ENCODE measurements at regions not wholly inside any gene's neighbourhood (a gene's known extent, or its start where the extent isn't known, plus 50 kb on each side); places are given as distances from the start of the nearest gene placed in this dataset.

DNA sequence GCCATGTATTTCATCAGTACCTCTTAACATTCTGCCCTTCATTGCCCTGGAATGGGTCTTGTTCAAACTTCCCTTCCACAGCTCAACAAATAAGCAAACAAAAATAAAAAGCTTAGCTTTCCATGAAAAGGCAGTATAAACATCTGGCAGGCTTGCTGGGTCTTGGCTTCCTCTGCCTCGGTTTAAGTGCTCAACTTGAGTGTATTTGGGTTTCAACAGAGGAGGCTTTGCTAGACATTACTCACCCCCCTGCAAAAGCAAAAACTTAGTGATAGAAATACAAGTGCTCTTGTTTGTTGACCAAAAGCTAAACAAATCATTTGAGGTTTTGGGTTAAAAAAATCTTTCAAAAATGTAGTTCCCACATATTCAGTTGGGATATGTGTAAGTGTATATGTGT lies 518.5 kb downstream of the PLPP3 start:
- no peak for DNase-seq

DNA sequence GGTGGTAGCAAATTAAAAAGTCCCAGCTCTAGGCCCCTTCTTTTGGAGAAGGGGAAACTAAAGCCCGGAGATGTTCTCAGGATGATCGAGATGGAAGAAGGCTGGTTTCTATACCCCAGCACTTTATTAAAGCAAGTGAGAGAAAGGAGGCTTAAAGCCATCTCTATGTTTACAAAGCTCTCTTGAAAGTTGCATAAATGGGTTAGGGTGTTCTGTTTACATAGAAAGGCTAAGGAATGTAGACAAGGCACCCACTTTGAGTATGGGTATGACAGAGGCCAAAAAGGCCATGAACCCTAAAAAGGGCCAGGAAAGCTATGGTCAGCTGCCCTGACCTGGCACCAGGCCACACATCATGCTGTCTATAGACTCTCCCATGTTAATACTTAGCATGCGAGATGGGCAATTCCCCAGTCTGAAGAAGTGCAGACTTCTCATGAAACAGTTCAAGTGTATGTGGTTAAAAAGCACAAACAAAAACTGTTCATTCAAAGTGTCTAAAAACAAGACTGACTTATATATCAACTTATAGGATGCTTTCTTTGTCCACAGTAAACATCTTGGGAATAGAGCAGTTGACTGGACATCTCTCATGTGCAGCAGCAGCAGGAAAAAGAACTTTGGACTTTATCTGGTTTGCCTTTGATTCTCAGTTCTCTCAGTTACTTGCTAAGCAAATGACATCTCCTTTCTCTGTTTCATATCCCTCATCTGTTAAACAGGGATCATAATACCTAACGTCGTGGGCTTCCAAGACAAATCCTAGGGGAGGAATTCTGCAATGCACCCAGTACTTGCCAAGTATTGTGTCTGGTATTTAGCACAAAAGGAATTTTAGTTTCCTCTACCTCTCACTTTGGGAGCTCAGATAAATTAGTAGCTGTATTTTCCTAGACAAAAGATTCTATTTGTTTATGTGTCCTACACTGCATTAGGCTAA lies 521.6 kb downstream of the PLPP3 start:
- DNase-seq, result no peak

DNA sequence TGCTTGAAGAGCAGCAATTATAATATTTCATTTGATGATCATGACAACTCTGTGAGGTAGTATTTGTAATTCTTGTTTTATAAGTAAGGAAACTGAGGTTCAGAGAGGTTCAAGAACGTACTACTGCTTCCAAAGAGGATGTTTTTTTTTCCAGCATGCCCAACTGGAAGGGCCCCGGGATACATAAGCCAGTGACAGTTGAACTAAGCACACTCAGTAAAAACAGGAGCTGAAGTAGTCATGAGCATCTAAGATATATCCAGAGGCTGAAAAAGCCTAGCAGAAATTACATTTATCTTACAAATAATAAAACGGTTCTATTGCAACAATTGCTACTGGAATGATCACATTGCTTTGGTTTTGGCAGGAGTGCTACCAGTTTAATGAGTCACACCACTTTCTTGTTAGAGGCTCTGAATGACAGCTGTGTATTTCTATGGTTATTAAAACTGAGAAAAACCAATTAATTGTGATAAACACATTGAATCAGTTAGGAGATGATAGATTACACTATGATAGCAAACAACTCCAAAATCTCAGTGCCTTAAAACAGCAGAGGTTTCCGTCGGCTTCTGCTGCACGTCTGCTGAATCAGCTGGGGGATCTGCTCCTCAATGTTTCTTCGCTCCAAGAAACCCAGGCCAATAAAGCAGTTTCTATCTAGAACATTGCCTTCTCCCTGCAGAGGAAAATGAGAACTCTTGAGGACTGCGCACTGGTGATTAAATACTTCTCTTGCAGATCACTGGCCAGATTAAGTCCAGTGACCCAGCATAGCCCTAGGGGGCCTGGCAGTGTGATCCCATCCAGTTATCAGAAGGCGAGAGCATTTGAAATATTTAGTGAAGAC lies 522.7 kb downstream of the PLPP3 start:
- DNase-seq, result no peak

DNA sequence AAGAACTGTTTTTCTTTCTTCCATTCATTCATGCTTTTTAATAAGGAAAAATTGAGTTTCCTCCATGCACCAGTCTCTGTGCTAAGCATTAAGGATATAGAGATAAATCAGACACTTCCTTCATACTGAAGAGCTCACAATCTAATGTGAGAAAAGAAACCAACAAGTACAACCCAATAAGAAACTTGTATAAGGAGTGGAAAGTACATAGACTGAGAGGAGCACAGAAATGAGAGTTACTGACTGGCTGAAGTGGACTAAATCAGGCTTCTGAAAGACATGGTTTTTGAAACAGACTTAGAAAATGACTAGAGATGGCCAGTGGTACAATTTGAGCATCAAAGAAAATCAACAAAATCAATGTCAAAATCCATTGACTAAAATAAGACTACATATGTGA lies 524.4 kb downstream of the PLPP3 start:
- DNase-seq, result no peak

DNA sequence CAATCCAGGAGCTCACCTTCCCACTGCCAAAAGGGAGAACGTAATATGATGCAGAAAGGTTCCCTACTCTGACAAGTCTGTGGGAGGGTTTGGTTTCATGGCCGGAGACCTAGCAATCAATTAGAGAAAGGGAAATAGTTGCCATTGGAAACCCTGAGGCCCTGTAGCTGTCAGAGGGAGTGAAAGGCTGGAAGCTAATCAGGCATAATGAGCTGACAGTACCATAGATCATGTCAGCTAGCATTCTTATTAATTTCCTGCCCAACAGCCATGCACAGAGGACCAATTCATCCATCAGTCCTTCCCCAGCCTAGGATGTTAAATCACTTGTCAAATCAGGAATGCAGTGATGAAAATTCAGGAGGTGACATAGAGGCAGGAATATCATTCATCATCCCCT lies 527.3 kb downstream of the PLPP3 start:
- no peak for DNase-seq

DNA sequence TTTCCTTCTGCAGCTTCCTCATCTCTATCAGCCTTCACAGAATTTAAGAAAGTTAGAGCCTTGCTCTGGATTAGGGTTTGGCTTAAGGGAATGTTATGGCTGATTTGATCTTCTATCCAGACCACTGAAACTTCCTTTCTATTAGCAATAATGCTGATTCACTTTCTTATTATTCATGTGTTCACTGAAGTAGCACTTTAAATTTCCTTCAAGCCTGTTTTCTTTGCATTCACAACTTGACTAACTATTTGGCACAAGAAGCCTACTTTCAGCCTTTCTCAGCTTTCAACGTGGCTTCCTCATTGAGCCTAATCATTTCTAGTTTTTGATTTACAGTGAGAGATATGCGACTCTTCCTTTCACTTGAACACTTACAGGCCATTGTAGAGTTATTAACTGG lies 528.5 kb downstream of the PLPP3 start:
- DNase-seq, result no peak

DNA sequence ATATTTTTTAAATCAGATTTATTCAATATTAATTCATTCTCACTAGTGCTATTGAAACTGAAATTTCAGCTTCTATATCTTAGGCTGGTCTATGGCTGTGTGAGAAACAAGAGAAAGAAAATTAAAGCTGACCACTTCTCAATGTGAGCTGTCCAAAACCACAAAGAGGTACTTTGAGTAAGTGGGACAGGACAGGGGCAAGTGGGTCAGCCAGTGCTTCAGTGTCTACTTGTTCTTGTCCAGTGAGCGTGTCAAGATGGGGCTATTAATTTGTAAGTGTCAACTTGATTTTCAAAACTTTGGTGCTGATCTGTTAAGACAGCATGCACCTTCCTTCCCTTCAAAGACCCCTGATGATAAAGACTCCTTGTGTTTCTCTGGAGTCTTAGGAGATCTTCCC lies 533.9 kb downstream of the PLPP3 start:
- no peak for DNase-seq

DNA sequence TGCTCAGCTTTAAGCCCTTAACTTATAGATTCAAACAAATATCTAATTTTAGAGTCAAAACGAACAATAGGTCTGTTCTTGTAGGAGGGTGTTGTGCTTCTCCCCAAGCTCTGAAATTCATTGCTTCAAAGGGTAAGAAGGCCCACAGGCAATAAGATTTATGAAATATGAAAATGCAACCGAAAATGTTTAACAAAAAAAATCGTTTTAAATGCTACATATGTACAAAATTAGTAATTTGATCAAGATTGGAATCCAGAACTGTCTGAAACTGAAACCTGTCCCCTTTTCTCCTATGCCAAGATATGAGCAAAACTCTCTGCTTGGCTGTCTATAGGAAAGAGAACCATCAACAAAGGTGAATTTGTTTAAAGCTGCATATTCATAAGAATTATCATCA lies 534.3 kb downstream of the PLPP3 start:
- no peak for DNase-seq

DNA sequence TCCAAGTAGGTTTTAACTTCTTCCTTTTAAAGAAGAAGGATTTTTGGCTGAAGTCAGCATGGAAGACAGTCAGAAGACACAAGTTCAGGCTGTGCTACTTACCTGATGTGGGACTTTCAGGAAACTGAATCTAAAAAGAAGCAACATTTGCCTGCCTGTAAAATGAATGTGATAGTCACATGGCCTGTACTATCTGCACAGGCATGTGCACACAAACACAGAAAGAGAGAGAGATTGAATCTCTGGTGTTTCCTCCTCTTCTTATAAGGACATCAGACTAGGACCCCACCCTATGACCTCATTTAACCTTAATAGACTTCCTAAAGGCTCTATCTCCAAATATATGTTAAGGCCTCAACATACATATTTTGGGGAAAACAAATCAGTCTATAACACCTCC lies 542.9 kb downstream of the PLPP3 start:
- no peak for DNase-seq

DNA sequence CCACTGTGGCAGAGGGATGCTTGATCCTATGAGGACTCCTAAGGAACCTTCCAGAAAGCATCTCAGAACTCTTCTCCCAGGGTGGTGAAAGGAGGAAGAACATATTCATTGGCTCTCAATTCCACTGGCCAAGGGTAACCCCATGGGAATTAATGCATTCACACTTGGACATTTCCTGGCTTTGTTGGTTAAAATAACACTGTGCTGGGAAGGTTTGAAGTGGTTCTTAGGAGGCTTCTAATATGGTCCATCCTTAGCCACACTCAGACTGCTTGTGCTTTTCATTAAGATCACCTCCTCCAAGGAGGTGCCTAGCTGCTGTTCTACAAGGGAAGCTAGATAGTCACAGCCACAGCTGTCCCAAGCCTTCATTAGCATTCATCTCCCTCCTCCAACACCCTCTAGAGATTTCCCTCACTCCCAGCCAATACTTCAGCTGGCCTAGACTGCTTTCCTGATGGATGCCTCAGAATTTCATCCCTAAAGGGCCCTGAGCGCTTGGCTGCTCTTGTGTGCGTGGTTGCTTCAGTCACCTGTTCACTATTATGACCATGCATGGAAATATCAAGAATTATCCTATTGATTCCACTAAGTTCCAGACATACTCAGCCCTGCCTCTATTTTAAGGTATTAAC lies 544.4 kb downstream of the PLPP3 start:
- no peak for DNase-seq

DNA sequence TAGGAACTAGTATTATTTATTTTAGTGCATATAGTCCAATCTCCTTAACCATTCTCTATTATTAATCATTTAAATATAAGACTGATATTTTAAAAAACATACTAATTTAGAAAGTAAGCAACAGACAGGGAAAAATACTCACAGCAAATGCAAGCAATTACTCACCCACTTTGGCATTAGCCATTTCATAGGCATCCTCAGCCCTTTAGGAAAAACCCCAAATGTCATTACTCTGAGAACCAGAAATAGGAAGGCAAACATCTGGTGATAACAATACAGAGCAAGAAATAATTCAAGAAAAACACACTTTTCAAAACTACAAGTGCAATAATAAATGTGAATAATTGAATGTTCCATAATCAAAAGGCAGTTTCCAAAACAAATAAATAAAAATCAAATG lies 545.1 kb downstream of the PLPP3 start:
- no peak for DNase-seq

DNA sequence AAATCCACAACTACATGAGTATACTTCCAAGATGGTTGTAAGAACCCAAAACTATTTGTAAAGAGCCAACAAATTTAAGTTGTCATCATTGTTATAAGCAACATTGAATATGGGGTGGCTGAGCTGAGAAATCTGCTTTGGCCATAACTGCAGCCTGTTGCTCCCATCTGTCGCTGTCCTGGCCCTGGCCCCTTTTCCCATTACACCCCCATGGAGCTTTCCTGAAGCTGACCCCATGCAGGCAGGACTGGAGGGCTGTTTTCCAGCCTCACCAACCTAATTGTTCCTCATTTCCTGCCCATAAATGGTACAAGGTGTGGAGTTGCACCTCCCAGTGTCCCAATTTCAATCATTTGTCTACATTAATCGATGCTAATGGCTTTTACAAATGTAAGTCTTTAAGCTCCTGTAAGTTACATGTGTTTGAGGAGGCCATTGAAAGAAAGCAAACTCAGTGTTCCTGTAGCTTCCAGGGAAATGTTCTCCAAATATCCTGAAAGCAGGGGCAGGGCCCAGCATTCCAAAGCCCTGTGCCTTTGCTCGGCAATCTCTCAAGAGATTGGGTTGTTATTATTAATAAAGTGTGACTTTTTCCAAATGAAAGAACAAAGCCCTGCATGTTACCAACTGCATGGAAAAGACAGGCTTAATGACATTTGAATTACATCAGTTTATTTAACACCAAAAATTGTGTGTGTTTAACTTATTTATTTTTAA lies 545.9 kb downstream of the PLPP3 start:
- no peak for DNase-seq

DNA sequence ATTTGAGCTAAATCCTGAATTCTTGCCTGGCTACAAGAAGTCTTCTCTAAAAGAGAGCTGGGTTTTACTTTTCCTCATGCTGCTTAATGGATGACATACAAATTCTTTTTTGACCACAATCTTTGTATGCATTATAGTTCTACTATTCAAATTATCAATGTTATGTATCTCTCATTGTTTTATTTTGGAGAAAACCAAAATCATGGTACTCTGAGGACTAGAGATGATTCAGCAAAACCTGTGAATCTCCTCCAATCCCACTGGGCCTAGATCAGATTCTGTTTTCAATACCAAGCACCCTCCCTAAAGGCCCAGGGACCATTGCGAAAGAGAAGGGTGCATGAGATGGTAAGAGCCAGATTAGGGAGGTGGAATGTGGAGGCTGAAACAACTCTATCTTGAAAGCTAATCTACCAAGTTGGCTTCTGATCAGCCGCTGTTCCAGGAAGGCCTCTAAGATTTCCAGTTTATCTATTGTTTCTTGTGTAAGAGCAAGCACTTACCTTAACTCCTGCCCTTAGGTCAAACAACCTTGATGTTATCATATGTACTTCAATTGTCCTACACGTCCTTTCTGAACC lies 547.2 kb downstream of the PLPP3 start:
- DNase-seq, result no peak

DNA sequence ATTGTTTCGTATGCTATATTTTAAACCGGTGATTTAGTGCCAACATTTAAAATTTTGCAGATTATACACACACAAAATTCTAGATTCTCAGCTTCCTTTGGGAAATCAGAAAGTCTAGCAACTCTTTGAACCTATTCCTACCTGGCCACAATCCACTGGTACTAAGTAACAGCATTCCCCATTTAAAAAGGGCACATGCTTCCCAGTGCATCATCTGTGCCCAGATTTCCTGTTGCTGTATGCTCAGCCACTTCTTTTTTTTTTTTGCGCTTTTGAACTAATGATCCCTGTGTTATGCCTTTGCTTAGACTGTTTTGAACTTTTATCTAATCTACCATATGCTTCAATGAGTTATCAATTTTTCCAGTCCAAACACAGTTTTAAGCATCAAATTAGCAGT lies 548.4 kb downstream of the PLPP3 start:
- DNase-seq, result no peak

DNA sequence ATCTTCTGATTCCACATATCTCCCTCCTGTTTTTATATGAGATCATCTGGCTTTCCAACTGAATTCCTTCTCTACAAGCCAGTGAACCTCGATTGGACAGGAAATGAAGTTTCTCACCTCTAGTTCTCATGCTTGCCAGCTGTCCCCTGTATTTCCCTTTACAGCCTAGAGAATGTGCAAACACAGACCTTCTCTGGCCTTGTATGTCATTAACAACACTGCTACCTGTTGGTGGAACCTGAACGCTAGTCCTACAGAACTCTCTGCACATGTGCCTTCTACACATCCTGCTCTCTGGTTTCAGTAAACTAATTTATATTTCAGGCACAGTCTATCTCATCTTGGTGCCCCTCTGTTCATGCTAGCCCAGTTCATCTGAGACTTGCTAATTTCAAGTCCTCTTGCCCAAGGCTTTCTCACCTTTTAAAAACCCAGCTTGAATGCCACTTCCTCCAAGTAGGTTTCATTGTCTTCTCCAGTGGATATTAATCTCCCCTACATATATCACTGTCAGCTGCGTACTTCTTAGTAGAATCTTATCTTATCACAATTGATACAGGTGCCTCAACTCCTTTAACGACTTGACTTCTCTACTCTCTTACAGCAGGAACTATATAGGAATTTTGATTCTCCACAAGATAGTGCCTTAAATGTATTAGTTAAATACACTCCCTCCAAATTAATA lies 549.9 kb downstream of the PLPP3 start:
- no peak for DNase-seq

DNA sequence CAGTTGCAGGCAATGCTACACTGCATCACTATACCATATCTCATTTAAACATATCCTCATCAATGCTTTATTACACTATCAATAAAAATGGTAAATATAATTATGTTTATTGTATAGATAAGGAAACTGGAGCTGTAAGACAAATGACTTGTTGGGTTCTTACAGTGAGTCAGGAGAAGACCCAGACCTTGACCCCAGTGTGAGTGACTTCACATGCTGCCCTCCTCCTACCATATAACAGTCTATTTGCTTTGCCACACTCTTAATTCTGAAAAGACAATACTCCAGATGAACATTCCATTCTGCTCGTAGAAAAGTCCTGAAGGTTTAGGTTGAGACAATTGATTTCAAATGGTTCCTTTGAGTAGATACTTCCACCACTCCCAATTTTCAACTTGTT lies 550.5 kb downstream of the PLPP3 start:
- no peak for DNase-seq

DNA sequence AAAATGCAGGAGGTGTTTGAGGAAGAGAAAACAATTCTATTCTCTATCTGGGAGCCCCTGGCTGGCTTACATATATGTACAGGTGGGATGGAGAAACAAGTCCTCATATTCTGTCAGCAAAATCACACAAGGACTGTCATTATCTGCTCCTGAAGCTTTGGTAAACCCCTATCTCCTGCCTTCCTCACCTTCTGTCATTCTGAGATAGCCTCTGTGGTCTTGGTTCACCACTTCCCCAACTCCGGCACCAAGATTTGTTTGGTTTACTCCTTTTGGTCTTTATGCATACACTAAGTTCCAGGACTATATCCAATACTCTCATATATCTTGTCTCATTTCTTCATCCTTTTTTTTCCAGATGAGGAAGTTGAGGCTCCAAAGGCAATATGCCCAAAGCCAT lies 551.1 kb downstream of the PLPP3 start:
- no peak for DNase-seq

DNA sequence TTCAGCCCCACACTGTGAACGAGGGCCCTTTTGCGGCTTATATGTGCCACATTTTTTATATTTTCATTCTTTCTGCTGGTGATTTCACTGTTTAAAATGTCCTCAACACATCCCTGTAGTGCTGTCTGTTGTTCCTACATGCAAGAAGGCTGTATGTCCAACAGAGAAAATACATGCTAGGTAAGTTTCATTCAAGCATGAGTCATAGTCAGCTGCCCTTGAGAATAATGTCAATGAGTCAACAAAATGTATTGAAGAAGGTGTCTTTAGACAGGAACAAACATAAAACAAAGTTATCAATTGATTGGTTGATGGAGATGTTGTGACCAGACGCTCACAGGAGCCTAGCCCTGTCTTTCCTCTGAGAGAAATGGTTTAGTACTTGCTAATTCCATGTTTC lies 553.4 kb downstream of the PLPP3 start:
- DNase-seq, result no peak

DNA sequence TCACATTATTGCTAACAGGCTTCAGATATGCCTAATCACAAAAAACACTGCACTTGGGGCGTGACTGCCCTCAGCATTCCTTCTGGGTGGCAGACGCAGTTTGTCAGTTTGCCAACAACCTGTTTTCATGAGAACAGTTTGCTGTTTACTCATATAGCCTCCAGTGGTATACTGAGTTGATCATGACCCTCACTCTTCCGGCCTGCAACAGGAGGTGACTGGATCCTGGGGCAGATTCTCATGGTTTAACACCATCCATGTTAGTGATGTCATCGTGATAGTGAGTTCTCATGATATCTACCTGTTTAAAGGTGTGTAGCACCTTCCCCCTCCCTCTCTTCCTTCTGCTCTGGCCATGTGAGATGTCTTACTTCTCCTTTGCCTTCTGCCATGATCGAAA lies 555.2 kb downstream of the PLPP3 start:
- DNase-seq, result no peak

DNA sequence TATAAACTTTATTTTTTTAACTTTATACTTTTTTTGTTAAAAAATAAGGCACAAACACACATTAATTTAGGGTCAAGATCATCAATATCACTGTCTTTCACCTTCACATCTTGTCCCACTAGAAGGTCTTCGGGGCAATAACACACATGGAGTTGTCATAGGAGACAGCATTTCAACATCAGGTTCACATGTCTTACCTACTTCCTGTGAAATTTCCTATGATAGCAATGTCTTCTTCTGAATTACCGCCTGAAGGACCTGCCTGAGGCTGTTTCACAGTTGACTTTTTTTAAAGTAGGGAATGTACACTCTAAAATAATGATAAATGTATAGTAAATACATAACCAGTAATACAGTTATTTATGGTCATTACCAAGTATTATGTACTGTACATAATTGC lies 559.4 kb downstream of the PLPP3 start:
- DNase-seq, result no peak

DNA sequence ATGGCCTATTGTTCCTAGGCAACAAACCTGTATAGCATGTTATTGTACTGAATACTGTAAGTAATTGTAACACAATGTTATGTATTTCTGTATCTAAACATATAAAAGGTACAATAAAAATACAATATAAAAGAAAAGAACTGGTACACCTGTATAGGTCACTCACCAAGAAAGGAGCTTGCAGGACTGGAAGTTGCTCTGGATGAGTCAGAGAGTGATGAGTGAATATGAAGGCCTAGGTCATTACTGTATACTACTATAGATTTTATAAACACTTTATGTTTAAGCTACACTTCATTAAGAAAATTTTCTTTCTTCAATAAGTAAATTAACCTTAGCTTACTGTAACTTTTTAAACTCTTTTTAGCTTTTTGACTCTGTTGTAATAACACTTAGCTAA lies 559.9 kb downstream of the PLPP3 start:
- no peak for DNase-seq

DNA sequence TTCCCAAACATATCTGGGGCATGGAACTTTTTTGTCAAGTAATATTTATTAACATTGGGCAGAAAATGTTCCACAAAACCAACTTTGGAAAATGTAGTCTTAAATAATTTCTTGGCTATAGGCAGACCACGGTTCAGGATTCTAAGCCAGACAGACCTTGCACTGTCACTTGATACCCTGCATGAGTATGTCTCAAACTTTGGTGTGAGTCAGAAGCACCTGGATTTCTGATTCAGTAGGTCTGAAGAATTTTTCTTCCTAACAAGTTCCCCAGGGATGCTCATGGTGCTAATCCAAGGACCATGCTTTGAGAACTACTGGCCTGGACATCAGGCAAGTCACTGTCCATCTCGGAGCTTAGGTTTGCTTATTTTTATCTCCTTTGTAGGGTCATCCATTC lies 562.0 kb downstream of the PLPP3 start:
- no peak for DNase-seq

Data from stimulated activated CD4-positive, alpha-beta T cell treated with anti-CD3 and anti-CD28 coated beads, Interleukin-4, amount 100 ng/mL, for 4 hours (primary cell).